Endodermal cell (in vitro differentiated cells): ENCODE measurements at regions not wholly inside any gene's neighbourhood (a gene's known extent, or its start where the extent isn't known, plus 50 kb on each side); places are given as distances from the start of the nearest gene placed in this dataset.
A peak's percentile ranks its signal among the peaks of the same experiment; 100 is the strongest.

Experiments
- DNase-seq: peaks from one replicate; pipeline ENCODE4 v3.0.0-alpha.2; 2017
- H3K27ac ChIP-seq: 2 replicates; pipeline ENCODE4 v1.5.1; 2013; ENCODE audit warnings: mild to moderate bottlenecking, low read depth, low read length, moderate library complexity
- H3K27me3 ChIP-seq: 2 replicates; pipeline ENCODE4 v1.6.1; 2013; ENCODE audit warnings: mild to moderate bottlenecking, low read length, moderate library complexity; ENCODE audit not compliant: insufficient read depth, control insufficient read depth, poor library complexity, severe bottlenecking
- H3K36me3 ChIP-seq: 2 replicates; pipeline ENCODE4 v1.7.0; 2013; ENCODE audit warnings: mild to moderate bottlenecking, low read length, moderate library complexity; ENCODE audit not compliant: control insufficient read depth, insufficient read depth
- H3K4me1 ChIP-seq: one replicate; pipeline ENCODE4 v1.7.0; 2013; ENCODE audit warnings: low read length; ENCODE audit not compliant: control insufficient read depth, insufficient read depth
- H3K4me3 ChIP-seq: 2 replicates; pipeline ENCODE4 v1.5.1; 2013; ENCODE audit warnings: mild to moderate bottlenecking, low read length, moderate library complexity
- H3K9ac ChIP-seq: 2 replicates; pipeline ENCODE4 v1.6.1; 2013; ENCODE audit warnings: mild to moderate bottlenecking, low read length, moderate library complexity; ENCODE audit not compliant: poor library complexity, severe bottlenecking; ENCODE audit errors: extremely low read depth
- H3K9me3 ChIP-seq: 2 replicates; pipeline ENCODE4 v1.6.1; 2013; ENCODE audit warnings: mild to moderate bottlenecking, low read length, moderate library complexity; ENCODE audit not compliant: control insufficient read depth
- H3K27ac Mint-ChIP-seq: 2 replicates; pipeline ENCODE4 v1.8.0; 2020; ENCODE audit warnings: mixed read lengths
- H3K27me3 Mint-ChIP-seq: 2 replicates; pipeline ENCODE4 v1.8.0; 2021; ENCODE audit warnings: mild to moderate bottlenecking, mixed read lengths; ENCODE audit not compliant: insufficient read depth
- H3K36me3 Mint-ChIP-seq: 2 replicates; pipeline ENCODE4 v1.8.0; 2020; ENCODE audit warnings: low read depth, mixed read lengths
- H3K4me1 Mint-ChIP-seq: 2 replicates; pipeline ENCODE4 v1.8.0; 2020; ENCODE audit warnings: mixed read lengths
- H3K4me3 Mint-ChIP-seq: 2 replicates; pipeline ENCODE4 v1.8.0; 2020; ENCODE audit warnings: mild to moderate bottlenecking, moderate library complexity, mixed read lengths
- H3K9me3 Mint-ChIP-seq: 2 replicates; pipeline ENCODE4 v1.8.0; 2020; ENCODE audit warnings: mild to moderate bottlenecking, mixed read lengths
- CTCF ChIP-seq: fragments of 200-600 bp; sonication (generic); conservative IDR thresholded peaks from 2 replicates; pipeline ENCODE4 v1.5.0; 2021; ENCODE audit warnings: antibody characterized with exemption, mild to moderate bottlenecking
- WGBS, 2 experiments: methylation state at CpG; one replicate each; pipeline versions ENCODE4 v1.1.5 to v1.1.7; 2013; ENCODE audit warnings: missing lambda C conversion rate in 2 of 2, mixed read lengths in 1 of 2; ENCODE audit not compliant: insufficient coverage in 1 of 2, insufficient read length in 1 of 2; 5-methylcytosine and 5-hydroxymethylcytosine counted together

GRCh38 chr5:173747876-173748275 lies 131.4 kb upstream of the BOD1 start:
- H3K9ac ChIP-seq = no peak overlapping the region
- TF ChIP-seq CTCF = no peak
- peaks cover 10% of the 10 kb centered on the region for H3K4me1 ChIP-seq
- Mint-ChIP-seq H3K27me3 (peaks cover 2% of the 10 kb centered on the region), H3K36me3 (no peaks in the 10 kb centered on the region), H3K4me1 (peaks cover 44% of the 10 kb centered on the region), H3K4me3 (no peak overlapping the region), H3K27ac (peak overlapping the region; percentile 41), H3K9me3 (no peaks in the 10 kb centered on the region)
- no peaks in the 10 kb centered on the region for H3K27me3 ChIP-seq
- H3K27ac ChIP-seq = no peak overlapping the region
- no peak overlapping the region for H3K4me3 ChIP-seq
- H3K9me3 ChIP-seq = peaks cover 7% of the 10 kb centered on the region
- no peaks in the 10 kb centered on the region for H3K36me3 ChIP-seq
- DNase-seq = no peak

DNA sequence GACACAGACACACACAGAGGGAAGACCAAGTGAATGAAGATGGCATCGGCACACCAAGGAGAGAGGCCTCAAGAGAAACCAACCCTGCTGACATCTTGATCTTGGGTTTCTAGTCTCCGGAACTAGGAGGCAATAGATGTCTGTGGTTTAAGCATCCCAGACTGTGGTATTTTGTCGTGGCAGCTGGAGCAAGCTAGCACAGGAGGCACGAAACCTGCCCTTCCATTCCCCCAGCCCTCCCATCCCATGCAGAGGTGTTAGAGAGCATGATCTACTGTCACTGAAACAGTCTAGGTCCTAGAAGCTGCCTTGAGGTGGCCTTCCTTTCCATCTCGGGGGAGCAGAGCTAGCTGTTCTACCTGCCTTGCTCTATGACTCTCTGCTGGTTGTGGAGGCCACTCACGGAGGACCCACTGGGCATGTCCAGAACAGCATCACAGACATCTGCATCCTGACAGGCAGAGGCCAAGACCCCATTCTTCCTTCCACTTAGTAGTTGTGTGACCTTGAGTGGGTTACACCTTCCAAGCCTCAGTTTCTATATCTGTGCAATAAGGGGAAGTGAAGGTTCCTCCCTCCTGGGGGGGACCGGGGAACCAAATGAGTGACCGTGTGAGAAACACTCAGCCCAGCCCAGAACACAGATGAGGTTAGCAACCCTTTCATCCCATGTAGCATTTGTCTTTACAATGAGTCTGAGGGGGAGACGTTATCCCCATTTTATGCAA lies 134.3 kb upstream of the BOD1 start:
- no peaks in the 10 kb centered on the region for H3K9me3 Mint-ChIP-seq
- peaks cover 3% of the 10 kb centered on the region for H3K4me1 ChIP-seq
- 89 to 98% methylated on average over 6 to 9 of the region's 9 CpGs for WGBS, 2 experiments
- H3K27ac ChIP-seq = no peak overlapping the region
- peaks cover 22% of the 10 kb centered on the region for H3K4me1 Mint-ChIP-seq
- no peak overlapping the region for H3K27ac Mint-ChIP-seq
- no peak overlapping the region for H3K4me3 ChIP-seq
- no peak for DNase-seq
- H3K9ac ChIP-seq = no peak overlapping the region
- no peaks in the 10 kb centered on the region for H3K27me3 ChIP-seq
- H3K36me3 ChIP-seq = no peaks in the 10 kb centered on the region
- TF ChIP-seq CTCF = no peak
- H3K4me3 Mint-ChIP-seq = no peak overlapping the region
- peaks cover 7% of the 10 kb centered on the region for H3K9me3 ChIP-seq
- H3K27me3 Mint-ChIP-seq = peaks cover 2% of the 10 kb centered on the region
- H3K36me3 Mint-ChIP-seq = no peaks in the 10 kb centered on the region

DNA sequence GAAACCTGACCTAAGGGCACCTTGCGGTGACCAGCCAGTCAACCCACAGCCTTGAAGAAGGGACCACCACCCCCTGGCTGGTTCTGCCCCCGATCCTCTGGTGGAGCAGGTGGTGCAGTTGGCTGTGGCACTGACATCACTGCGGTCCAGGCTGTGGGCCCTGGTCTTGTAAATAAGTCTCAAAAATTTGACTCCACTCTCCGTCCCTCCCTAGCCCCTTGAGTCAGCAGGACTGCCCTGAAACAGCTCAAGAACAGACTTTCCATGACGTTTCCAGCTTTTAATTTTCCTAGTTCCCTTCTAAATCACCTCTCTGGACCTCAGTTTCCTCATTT lies 134.8 kb upstream of the BOD1 start:
- Histone ChIP-seq H3K9me3 (peaks cover 7% of the 10 kb centered on the region), H3K4me1 (peaks cover 2% of the 10 kb centered on the region), H3K27me3 (no peaks in the 10 kb centered on the region), H3K36me3 (no peaks in the 10 kb centered on the region), H3K27ac (no peak overlapping the region), H3K9ac (no peak overlapping the region), H3K4me3 (no peak overlapping the region)
- peaks cover 17% of the 10 kb centered on the region for H3K4me1 Mint-ChIP-seq
- H3K27me3 Mint-ChIP-seq = peaks cover 3% of the 10 kb centered on the region
- WGBS, 2 experiments = 90 to 100% methylated on average over 4 to 5 of the region's 5 CpGs
- H3K27ac Mint-ChIP-seq = no peak overlapping the region
- DNase-seq = no peak
- no peaks in the 10 kb centered on the region for H3K36me3 Mint-ChIP-seq
- H3K4me3 Mint-ChIP-seq = no peak overlapping the region
- H3K9me3 Mint-ChIP-seq = no peaks in the 10 kb centered on the region
- TF ChIP-seq CTCF = no peak
